ENCODE measurements at regions not wholly inside any gene's neighbourhood (a gene's known extent, or its start where the extent isn't known, plus 50 kb on each side); places are given as distances from the start of the nearest gene placed in this dataset.

GRCh38 chr4:163582703-163583102 lies 88.2 kb downstream of the TMA16 start:
- DNase-seq, result no peak

DNA sequence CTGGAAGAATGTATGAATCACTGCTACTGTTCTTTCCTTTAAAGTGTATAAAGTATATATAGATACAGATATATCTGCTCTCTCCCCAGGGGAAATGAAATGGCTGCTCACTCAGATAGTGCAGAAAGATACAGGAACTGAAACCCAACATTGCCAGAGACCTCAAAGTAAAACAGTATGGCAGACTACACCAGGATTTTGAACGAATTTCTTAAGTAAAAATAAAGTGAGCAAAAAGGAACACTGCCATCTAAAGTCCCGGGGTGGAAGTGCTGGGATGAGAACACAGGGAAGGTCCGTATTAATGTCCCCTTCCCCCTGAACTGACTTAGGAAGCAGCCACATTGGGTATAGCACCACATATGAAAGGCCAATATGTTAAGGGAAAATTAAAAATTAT lies 93.4 kb downstream of the TMA16 start:
- no peak for DNase-seq

GRCh38 chr4:163588532-163588931 lies 94.0 kb downstream of the TMA16 start:
- DNase-seq, result no peak

DNA sequence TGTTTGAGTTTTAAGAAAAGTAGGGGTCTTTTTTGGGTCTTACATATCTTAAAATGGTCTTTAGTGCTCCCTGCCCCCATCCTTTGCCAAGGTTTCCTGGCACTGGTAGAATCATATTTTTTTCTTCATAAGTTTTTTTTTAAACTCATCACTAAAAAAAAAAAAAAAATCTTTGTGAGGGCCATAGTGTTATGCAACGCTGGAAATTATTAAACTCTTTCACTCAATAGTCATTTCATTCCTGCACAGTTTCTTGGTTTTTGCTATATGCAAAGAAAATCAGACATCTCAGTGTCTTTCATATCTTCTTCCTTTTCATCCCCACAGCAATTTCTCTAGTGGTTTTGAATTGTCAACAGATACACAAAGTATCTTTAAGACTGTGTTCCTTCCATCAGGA lies 95.6 kb downstream of the TMA16 start:
- DNase-seq, result no peak

DNA sequence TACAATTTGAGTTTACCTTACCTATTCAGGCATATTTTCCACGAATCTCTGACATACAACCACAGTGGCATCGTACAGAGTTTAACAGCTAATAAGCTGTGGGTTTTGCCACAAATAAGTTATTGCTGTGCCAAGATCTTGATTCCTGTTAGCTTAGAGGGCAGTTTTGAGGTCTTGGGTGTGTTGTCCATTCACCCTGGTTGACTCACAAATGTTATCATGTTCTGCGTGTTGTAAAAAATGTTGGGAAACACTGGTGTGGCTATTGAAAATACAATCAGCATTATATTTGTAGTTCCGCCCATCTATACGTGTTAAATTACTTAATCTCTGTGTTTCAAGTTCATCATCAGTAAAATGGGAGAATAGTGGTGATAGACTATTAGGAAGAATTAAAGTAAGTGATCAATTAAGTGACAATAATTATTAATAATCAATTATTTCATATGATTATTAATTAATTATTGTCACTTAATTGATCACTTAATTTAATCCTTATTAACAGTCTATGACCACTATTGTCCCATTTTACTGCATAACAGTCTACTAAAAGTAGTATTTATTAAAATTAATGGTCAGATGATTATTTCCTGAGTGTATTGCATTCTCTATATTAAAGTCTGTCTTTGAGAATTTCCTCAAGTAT lies 96.3 kb downstream of the TMA16 start:
- DNase-seq, result no peak

DNA sequence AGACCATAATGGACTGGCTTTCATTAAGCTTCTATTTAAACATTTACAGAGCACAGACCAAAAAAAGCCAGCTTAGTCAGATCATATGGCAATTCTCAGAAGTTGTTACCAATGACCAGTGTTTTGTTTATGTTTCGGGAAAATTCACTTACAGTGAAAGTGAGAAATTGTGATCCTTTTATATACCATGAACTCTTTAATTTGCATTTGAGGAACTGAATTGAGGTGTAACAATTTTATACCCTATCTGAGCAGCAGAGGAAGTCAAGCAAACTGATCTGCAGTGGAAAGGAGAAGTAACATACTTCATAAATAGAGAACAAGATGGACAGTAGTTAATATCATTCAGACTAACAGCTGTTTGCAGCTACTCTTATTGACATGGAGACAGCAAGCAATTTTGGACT lies 97.1 kb downstream of the TMA16 start:
- DNase-seq, result no peak

DNA sequence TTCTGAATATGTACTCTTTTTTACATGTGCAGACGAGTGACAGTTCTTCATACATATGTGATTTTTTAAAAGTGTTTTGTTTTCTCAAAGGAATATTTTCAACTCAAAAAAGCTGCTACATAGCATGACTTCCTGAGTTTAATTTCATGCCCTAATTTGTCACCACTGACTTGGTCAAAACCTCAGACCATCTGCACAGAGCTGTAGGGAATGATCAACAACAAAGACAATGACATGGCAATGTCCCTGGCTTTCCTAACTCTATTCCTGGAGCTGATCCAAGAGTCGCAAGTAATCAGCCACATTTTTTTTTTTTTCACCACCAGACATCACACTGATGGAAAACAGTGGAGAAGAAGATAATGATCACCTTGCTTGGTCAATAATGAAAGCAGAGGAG lies 97.7 kb downstream of the TMA16 start:
- DNase-seq, result no peak

DNA sequence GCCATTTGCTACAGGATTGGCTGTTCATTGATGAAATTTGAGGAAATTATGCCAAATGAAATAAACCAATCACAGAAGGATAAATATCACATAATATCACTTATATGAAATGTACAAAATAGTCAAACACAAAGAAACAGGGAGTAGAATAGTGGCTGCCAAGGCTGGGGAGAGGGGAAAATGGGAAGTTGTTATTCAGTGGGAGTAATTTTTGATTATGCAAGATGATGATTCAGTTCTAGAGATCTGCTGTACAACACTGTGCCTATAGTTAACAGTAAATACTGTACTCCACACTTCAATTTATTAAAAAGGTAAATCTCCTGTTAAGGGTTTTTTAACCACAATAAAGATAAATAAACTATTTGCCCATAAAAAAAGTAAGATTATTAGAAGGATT lies 101.1 kb downstream of the TMA16 start:
- DNase-seq, result no peak

DNA sequence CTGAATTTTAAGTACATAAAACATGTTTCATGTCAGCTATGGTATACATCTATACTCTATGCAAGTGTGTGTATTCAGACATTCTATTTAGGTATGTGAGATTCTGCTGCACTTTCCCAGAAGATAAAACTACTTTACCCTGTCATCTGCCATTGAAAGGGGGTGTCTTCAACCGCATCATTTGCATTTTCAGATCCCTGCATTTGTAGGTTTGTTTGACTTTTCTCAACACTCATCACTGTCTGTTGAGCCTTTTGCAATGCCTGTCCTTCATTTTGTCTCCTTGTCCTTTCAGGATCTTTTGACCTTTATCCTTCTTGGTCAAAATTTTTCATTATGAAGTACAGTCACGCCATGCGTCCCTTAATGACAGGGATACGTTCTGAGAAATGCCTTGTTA lies 103.5 kb downstream of the TMA16 start:
- no peak for DNase-seq

DNA sequence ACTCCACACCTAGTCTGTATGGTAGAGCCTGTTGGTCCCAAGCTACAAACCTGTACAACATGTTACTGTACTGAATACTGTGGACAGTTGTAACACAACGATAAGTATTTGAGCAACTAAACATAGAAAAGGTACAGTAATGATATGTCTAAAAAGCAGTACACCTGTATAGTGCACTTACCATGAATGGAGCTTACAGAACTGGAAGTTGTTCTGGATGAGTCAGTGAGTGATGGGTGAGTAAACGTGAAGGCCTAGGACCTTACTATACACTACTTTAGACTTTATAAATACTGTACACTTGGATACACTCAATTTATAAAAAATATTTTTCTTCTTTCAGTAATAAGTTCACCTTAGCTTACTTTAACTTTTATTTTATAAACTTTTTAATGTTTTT lies 104.0 kb downstream of the TMA16 start:
- no peak for DNase-seq

GRCh38 chr4:163600727-163601126 lies 106.2 kb downstream of the TMA16 start:
- no peak for DNase-seq

DNA sequence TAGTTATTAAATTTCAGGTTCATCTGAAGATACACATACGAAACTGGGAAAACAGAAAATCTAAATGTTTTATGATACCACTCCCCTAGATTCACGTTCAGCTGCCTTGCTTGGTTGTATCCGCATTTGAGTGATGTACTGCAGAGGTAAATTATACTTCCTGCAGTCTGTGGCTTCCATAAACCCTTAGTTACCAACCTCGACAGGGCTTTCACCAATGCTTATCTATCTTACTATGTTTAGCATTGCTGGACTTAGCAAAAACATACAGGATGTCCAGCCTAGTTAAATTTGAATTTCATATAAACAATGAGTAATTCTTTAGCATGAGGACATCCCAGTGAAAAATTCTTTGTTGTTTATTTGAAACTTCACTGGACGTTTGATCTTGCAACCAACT lies 108.8 kb downstream of the TMA16 start:
- no peak for DNase-seq

DNA sequence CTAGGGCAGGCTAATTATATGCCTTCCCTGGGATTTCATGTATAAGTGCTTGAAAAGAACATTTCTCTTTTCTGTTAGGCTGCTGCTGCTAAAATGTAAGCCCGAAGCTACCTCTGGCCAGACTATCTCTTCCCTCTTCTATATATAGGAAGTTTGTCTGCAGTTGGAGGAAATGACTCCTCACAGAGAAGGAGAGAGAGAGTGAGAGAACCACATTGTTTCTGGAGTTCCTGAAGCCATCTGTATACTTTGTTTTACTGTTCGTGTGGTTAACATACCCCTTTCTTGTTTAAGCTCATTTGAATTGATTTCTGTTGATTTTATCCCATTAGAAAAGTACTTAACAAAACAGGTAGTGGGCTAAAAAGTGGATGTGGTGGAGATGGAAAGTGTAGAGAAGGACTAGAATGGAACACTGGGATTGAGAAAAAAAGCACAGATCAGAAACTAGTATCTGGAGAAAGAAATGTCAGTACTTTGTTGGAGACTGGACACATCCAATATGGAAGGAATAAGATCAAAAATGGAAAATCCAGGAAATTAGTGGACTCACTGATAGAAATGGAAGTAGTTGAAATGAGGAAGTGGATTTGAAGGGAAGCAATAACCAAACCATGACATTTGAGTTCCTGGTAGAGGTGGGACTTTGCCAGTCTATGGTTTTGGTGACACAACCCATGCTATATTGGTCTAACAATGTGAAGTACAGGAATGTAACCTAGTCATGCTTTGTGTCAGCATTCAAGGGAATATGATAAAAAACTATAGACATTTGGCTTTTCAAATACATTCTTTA lies 112.6 kb downstream of the TMA16 start:
- no peak for DNase-seq

GRCh38 chr4:163609019-163609418 lies 114.5 kb downstream of the TMA16 start:
- no peak for DNase-seq

- no peak for DNase-seq
Measured at GRCh38 chr4:163610648-163611047, 116.2 kb downstream of the TMA16 start.

GRCh38 chr4:163611182-163611581 lies 116.7 kb downstream of the TMA16 start:
- DNase-seq, result no peak

DNA sequence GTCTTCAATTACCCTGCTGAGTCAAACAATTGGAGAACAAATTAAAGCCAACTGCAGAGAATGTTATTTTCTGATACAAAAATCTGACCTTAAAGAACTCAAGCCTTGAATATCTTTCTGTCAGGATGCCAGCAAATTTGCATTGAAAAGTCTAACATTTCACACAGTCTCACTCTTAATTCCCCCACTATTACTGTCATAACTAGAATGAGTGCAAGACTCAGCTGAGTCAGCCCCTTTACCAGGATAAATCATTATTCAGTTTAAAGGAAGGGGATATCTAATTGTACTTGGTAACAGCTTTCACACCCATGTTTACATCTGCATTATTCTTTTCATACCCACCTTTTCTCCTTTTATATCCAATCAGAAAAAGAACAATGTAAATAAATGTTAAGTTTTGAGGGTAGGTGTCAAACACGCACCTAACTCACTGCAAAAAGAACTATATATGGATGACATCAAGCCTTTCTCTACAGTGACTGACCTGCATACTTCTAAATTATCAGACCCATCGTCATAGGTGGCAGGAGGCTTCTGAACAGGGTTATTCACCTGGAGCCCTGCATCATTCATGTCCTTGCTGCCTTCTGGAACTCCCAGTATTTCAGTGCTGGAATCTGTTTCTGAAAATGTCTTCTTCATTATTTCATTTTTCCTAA lies 117.4 kb downstream of the TMA16 start:
- DNase-seq, result no peak

- no peak for DNase-seq
Measured at GRCh38 chr4:163612762-163613161, 118.3 kb downstream of the TMA16 start.

- no peak for DNase-seq
Measured at GRCh38 chr4:163613383-163613782, 118.9 kb downstream of the TMA16 start.

GRCh38 chr4:163614866-163615265 lies 120.4 kb downstream of the TMA16 start:
- DNase-seq, result no peak

GRCh38 chr4:163618845-163619244 lies 124.4 kb downstream of the TMA16 start:
- DNase-seq, result no peak

- DNase-seq, result no peak
Measured at GRCh38 chr4:163620738-163621137, 126.2 kb downstream of the TMA16 start.

- DNase-seq, result no peak
Measured at GRCh38 chr4:163621821-163622220, 127.3 kb downstream of the TMA16 start.

DNA sequence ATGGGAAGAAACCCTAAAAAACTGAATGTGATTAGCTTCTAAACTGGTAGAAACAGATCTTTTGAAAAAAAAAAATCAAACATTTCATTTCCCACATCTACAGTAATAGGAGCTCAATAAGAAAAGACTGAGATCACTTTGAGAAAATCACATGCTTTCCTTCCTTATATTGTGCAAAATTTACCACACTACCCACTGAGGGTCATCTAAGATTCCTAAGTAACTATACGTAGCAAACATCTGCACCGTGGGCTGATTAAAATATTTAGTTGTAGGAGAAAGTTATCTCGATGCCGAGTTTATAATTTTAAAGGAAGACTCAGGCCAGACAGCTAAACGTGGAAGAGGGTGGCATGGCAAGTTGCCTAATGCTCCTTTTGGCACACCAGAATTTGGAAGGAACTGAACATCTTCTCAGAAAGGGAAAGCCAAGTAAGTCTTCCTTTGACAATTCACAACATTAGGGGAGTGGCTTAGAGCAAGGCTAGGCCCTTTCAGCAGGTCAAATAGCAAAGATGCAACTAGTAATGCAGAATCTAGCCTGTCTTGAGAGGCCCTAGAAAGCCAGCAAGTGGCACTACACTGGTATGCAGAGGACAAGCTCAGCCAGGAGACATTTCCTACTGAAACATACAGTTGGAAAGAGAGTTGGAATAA lies 128.0 kb downstream of the TMA16 start:
- no peak for DNase-seq

All from NCI-H1436 treated with DMSO at 0.1 percent for 48 hours (cell line).